MM.1S (cell line): ENCODE measurements at regions not wholly inside any gene's neighbourhood (a gene's known extent, or its start where the extent isn't known, plus 50 kb on each side); places are given as distances from the start of the nearest gene placed in this dataset.

Source experiments
- CTCF ChIP-seq: fragments of 300-600 bp; sonication (generic); IDR thresholded peaks from 2 replicates; pipeline ENCODE4 v1.5.1; 2016; ENCODE audit warnings: antibody characterized with exemption, low read length, mixed read lengths
- EZH2 ChIP-seq: fragments of 300-600 bp; sonication (generic); optimal IDR thresholded peaks from 2 replicates; pipeline ENCODE3; 2017; ENCODE audit warnings: low read depth, mild to moderate bottlenecking, antibody characterized with exemption, low read length, mixed read lengths
- EZH2phosphoT487 ChIP-seq: fragments of 300-600 bp; sonication (generic); IDR thresholded peaks from 2 replicates; pipeline ENCODE4 v1.6.1; 2018; ENCODE audit warnings: antibody characterized with exemption, low read length

GRCh38 chr9:107866711-107867311, 377.2 kb upstream of the KLF4 start:
- TF ChIP-seq CTCF (no peak), EZH2phosphoT487 (no peak), EZH2 (no peak)
